HG02623 (cell line): ENCODE measurements at regions not wholly inside any gene's neighbourhood (a gene's known extent, or its start where the extent isn't known, plus 50 kb on each side); places are given as distances from the start of the nearest gene placed in this dataset.

Experiments used
- ATAC-seq: cut with Tn5 transposase; IDR thresholded peaks from one replicate; pipeline ENCODE4 v1.9.1; 2021; ENCODE audit warnings: moderate library complexity; ENCODE audit not compliant: unreplicated experiment

DNA sequence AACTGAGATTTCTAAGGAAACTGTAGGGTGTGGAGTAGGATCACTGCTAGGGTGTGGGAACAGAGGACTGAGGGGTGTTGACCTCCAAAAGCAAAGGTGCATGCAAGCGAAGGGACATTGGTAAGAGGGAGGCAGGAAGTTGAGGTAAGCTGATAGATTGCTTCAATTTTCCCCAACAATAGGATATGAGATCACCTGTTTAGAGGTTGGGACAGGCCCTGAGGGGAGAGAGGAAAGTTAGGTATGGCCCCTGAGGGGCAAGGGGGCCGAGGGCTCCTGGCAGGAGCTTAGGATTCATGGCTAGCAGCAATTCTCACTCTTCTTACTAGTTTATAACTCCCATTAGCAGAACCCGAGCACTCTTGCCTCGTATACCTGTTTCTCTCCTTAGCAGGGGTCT is 106.8 kb upstream of the RPS6KA2 start:
- ATAC-seq = no peak

DNA sequence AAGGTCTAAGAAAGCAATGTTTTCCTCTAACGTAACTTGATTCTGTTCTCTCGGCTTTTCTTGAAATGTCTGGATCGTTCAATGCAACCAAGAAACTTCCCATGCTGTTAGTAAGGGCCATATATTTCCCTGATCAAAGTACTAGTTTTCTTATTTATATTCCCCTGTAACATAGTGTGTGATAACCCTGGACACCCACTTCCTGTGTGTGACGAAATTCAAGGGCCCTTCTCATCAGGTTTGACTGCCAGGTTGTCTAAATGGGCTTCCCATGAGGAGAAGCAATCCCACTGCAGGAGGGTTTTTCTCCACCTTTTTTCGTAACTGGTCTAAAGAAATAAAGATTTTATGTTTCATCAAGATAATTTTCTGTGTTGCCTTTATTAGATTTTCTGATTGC is 102.6 kb upstream of the RPS6KA2 start:
- ATAC-seq = no peak

DNA sequence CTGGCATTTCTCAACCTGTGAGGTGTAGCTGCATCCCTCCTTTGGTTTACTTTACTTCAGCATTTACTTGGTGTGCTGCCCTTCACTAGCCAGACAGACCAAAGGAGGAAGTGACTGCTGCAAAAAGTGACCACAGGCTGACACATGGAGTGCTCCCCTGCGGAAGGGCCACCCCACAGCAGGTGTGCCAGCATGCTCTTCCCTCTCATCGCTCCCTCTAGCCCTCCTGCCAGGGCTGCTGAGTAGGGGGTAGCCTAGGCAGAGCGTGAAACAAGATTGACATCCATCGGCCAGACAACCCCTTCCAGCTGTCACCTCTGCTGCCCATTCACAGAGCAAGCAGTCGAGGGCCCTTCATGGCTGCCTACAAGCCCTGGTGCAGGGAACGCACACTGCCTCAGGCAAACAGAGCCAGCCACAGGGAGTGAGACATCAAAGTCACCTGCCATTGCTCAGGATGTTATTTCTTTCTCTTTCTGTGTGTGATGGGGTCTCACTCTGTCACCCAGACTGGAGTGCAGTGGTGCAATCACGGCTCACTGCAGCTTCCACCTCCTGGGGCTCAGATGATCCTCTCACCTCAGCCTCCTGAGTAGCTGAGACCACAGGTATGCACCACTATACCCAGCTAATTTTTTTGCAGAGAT is 102.0 kb upstream of the RPS6KA2 start:
- ATAC-seq = no peak

DNA sequence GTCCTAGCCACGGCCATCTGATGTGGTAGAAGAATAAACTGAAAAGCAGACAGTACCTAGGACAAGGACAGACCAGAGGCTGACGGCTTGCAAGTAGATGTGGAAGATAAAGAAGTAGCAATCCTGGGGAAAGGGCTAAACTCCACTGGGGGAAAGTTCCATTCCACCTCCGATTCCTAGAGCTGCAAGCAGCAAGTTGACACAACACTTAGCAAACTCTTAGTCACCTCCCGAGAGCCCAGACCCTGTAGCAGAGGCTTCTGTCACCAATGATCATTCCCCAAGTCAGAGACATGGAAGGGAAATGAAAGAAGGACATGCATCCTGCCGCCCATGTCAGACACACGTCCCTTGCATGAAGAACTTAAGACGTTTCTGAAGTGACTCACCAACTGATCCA is 99.2 kb upstream of the RPS6KA2 start:
- ATAC-seq = no peak

DNA sequence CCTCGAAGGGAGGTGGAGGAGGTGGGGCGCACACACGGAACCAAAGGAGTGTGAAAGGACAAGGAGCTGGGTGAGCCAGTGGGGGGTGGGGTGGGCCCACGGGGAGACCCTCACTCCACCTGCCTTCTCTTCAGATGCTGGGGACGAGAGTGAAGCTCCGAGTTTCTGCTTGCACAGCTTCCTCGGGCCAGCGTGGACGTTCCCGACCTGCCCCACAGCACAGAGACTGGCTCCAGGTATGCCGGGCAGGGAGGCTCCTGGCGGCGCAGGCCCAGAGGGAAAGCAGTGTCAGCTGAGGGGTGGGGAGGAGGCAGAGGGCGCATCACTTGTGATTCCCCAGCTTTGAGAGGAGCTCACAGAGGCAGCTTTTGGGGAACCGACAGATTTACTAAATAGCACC is 98.5 kb upstream of the RPS6KA2 start:
- no peak for ATAC-seq

DNA sequence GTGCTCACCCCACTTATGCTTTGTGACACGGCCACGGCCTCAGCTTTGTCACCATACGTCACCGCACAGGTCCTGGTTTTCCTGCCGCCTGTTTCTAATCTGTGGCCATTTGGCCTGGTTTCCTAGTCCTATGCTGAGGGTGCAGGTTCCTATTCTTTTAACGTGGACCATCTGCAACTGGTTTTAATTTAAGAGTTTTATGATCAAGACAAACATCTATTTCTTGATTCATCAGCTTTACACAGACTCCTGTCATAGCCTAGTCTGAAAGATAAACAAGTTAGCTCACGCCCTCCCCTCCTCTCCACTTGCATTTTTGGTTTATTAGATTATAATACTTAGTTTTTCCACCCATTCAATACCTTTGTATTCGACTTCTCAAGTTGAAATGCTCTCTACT is 97.5 kb upstream of the RPS6KA2 start:
- ATAC-seq = no peak

DNA sequence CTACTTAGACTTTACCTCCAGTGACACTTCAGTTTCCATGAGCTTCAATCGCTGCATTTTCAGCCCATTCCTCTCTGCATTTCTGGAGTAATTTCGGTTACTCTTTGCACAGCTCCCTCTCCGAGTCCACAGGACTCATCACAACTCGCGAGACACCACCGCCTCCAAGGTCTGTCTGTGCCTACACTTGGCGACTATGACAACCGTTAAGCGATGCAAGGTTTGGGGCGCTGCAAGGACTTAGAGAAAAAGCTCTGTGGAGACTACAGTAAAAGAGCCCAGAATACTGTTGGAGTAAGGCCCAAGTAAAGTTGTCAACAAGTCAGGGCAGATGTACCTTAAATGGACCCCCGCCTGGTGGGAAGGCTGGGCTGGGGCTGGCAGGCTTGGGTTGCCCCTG is 95.7 kb upstream of the RPS6KA2 start:
- ATAC-seq = no peak

DNA sequence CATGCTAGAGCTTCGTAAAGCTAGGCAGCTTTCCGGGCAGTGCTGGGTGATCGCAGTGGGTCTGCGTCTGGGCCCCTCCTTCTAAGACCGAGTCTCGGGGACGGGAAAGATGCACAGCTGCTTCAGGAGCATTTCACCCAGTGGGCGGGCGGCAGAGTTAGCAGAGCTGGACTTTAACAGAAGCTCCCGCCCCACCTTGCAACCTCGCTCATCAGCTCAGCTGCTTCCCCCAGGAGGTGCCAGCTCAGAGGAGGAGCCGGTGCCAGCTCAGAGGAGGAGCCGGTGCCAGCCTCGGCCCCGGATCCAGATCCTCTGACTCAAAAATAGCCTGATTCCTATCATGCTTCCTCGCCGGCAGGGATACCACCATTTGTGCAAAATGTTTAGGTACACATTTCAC is 94.5 kb upstream of the RPS6KA2 start:
- ATAC-seq = no peak

DNA sequence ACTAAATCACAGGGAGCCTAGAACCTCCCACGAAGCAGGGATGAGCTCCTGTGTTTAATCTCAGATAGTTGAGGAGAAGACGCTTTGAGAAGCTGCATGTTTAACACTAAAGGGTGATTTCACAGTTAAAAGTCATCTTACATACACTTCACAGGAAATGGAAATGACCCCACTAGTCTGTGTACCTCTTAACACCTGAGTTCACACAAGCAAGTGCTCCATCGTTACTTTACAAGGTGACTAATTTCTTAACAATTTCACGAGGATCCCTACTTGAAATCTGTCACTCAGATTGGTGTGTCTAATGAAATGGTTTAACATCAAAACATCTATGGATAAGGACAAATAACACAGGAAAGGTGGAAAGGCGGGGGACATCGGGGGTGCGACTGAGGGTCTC is 93.8 kb upstream of the RPS6KA2 start:
- no peak for ATAC-seq

DNA sequence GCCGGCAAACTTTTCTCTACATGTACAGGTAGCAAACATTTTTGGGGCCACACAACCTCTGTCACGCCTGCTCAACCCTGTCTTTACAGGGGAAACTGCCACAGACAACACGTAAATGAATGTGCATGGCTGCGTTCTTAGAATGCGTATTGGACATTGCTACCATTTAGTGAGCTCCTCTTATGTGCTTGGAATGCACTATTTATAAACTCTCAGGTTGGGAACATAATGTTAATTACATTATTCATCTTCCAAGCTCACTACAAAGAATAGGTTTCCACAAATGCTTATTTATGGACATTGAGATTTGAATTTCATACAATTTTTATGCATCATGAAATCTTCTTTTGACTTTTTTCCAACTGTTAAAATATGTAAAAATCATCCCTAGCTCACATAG is 92.0 kb upstream of the RPS6KA2 start:
- ATAC-seq = no peak

DNA sequence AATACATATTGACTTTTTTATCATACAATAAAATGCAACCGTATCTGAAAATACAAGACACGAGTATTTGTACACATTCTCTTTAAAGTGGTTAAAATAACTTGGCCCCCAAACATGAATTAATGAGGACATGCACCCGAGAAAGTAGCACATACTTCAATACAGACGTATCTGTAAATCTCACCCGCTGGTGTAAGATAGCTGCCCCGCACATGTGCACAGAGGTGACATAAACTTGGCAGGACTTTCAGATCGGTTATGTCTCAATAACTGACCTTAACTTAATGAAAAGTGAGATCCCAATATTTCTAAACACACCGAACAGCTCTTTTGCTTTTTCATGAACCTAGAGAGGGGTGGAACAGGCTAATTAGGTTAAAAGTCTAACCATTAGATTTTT is 91.5 kb upstream of the RPS6KA2 start:
- no peak for ATAC-seq

DNA sequence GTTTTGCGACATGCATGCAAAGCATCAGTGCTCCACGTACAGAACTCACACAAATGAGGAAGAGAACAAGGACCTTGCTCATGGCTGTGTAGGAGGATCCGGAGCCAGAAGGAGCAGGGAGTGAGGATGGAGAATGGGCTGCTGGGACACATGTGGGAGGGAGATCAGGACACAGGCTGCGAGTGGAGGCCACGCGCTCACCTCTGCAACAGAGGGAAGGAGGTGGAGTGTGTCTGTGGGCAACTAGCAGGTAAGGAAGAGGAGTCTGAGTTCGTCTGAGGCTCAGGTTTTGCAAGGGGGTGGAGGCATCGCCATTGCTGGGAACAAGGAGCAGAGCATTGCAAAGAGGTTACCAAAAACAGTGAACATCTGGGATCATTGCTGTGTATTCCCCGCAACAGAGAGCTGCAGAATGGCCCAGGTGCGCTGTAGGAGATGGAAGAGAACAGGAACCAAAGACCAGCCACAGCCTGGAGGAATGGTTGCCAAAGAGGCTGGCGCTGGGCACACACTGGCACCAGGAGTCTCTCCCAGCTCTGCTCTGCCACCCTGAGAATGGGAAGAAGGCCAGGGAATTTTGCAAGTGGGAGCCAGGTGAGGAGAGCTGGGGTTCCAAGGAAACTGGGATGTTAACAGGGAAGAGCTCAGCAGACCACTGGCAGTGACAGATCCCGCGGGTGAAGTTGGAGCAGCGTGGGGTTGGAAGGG is 90.0 kb upstream of the RPS6KA2 start:
- no peak for ATAC-seq

DNA sequence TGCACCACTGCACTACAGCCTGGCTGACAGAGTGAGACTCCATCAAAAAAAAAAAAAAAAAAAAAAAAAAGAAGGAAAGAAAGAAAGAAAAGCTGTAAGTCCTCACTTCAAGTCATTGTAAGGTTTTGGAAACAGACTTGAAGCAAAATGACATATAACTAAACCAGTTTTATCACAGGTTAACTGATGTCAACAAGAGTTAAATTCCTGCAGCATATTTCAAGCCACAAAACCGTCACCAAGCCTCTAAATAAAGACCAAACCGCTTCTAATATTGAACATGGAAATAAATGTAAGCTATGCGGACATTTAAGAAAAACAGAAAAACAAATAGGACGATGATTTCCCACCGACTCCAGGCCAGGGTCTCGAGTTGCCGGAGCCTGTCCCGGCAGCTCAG is 88.9 kb upstream of the RPS6KA2 start:
- no peak for ATAC-seq

DNA sequence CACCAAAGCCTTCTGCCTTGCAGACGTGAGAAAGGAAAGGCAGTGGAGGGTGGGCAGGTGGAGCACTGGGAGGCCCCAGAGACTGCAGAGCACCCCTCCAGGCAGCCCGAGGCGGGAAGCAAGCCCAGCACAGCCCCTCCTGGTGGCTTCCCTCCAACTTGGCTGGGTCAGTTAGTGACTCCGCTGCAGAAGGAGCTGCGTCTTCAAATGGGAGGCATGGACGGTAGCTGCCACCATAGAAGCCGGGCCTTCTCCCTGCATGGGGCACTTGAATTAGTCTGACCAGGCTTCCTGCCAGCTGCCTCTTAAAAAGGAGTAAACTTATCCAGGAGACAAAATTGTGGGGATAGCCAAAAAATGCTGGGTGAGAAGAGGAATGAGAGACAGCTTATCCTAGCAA is 88.0 kb upstream of the RPS6KA2 start:
- no peak for ATAC-seq

DNA sequence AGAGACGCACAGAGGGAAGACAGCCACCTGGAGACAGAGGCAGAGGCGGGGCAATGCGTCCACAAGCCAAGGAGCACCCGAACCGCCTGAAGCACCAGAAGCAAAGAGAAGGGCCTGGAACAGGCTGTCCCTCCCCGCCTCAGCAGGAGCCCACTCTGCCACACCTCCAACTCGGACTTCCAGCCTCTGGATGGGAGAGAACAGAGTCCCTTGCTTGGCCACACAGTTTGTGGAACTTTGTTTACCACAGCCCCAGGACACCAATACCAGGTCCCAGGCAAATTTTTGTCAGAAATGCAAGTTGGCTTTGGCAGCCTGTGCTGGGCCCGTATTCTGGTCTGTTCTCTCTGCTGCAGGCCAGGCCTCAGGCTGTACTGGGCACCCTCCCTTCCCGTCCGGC is 87.5 kb upstream of the RPS6KA2 start:
- ATAC-seq = no peak

DNA sequence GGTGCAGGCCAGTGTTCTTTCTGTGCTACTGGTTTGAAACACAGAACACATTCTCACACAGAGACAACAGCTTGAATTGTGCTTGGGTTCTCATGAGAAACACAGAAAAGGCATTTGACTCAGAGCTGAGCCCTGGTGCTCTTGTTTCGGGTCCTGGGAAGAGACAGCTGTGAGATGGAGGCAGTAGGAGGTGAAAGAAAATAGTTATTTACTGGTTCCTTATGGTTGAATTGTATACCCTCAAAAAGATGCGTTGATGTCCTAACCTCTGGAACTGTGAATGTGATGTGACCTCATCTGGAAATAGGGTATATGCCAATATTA is 87.1 kb upstream of the RPS6KA2 start:
- no peak for ATAC-seq

DNA sequence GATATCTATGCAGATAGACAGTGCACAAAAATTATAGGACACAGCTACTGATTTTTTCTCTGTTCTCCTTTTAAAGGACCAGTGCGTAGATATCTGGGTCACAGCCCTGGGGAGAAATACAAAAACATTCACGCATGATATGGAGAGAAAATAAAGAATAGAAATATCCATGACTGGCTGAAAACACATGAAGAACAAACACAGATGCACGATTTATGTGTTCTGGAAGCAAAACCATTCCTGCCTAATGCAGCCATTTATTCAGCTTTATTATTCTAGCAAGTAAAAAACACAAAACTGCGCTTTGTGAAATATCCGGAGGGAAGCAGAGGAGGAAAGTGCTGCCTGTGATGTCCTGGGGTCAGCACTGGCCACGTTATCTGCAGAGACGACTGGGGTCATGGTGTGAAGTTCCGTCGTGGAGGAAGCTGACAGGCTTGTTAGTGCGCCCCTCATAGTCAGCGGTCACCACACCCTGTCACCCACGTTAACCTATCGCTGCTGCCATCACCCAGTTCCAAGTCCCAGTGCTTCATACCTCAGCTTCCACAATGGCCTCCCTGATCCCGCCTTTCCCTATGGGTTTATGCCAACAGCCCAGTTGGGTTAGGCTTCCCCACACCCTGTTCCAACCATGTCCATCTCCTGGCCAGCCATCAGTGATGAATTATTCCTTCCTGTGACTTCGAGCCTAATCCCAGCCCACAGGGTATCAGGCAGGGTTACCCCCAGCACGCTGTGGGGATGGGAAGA is 86.6 kb upstream of the RPS6KA2 start:
- no peak for ATAC-seq

DNA sequence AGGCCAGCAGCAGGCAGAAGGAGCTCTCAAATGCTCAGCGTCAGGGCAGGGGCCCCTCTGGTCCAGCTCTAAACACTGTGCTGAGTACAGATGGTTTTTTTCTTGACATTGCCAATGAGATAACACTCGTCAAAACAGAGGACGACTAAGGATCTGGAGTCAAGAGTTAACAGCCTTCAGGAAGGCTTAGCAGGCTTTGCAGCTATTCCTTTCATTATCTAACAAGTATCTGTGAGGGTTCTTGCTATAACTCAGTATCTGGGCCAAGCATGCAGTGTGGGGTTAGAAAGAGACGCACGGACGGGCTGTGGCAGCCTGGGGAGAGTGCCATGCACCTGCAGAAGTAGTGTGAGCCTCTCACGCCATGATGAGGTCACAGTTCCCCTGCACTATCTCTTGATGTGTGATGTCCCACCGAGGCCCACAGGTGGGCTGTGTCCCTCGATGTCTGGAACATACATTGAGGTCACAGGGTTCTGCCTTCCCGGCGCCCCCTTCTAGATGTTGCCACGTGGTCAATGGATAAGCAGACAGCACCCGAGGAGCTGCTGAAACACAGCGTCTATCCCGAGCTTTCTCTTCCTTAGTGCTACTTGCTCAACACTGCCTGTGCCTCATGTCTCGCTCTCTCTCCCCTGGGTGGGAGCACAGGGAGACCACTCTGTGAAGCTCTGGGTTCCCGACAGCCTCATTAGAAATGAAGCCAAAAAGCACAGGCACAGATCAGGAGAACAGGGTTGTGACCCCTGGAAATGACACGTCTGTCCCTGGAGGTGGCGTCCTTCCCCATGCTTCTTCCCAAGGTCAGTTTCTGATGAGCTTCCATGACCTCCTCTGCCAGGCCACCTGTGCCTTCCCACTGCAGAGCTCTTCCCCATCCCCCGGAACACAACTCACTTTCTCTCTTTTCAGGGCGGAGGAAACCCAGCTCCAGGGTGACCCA is 85.5 kb upstream of the RPS6KA2 start:
- ATAC-seq = no peak

DNA sequence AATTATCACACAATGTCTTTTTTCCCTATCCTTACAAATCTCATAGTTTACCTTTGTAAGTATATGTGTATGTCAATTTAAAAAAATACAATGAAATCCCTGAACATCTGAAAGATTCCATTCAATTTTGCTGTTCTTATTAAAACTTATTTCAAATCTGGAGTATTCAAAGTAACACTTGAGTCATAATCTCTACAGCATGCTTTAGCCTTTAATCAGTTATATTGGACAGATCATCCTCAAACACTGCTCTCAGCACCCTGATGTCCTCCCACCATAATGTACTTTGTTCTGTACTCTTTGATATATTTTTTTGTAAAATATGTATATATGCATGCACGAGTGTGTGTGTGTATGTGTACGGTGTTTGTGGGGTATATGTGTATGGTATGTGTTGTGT is 83.0 kb upstream of the RPS6KA2 start:
- no peak for ATAC-seq

DNA sequence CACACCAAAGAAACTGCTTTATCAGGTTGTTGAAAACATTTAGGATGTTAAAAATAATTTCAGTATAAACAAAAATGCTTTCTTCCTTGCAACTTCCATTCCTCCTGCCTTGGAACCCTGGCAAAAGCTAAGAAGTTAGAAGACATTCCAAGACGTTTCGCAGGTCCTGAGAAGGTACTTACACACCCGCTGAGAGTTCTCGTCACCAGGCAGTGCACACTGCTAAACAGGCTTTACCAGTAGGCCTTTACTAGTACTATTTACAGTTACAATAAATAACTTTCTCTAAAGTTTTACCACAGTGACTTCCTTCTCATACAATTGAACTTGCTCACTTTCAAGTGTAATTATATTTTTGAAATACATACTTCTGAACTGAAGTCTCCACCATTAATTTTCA is 81.4 kb upstream of the RPS6KA2 start:
- ATAC-seq = no peak

DNA sequence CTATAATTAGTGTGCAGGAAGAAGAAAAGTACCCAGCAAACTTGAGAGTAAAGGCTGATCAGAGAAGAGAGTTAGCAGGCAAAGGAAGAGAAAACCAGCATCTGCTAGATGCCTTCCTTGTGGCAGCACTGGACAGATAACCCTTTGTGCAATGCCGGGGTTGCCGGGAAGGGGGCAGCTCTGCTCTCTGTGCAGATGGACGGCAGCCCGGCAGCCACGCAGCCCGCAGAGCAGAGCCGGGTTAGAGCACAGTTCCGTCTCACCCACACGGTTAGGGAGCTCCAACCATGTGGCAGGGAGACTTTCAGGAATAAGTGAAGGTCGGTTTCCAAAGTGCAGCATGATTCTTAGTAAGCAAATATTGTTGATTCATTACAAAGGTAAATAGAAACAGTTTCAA is 80.0 kb upstream of the RPS6KA2 start:
- ATAC-seq = no peak
